GM12865 (cell line): ENCODE measurements at regions not wholly inside any gene's neighbourhood (a gene's known extent, or its start where the extent isn't known, plus 50 kb on each side); places are given as distances from the start of the nearest gene placed in this dataset.
"Not testable (repeated sequence)": the region's sequence is repeated elsewhere in the genome, so short reads cannot be mapped to it uniquely, and the experiment has no call there.

Source experiments
- DNase-seq: peaks from one replicate; pipeline ENCODE4 v3.0.0; 2010; ENCODE audit warnings: low read depth
- H3K4me3 ChIP-seq: 2 replicates; pipeline ENCODE4 v1.5.1; 2011; ENCODE audit warnings: mild to moderate bottlenecking, low read depth, low read length, control low read depth
- TF ChIP-seq, protein P1 (sequence below): IDR thresholded peaks from 2 replicates; pipeline ENCODE4 v1.5.1; 2011; ENCODE audit warnings: low read length, control low read depth, low read depth, inconsistent platforms; ENCODE audit not compliant: insufficient read depth; ENCODE audit errors: missing control alignments

DNA sequence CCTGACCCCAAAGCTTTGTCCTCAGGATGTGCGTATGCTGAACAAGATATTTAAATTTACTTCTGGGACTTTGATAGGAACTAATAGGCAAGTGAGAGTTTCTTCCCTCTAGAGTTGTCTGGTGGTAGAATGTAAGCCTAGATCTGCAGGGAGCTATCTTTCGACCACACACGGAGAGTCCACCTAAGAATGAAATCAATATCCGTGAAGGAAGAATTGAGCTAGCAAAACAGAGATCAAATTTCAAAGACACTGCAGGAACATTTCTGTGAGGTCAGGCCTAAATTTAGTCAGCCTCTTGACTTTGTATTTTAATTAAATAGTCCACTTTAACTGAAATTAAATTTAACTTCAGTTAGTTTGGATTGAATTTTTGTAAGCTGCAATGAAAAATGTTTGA, 871.3 kb downstream of the RAB28 start:
- TF ChIP-seq, protein P1, sequence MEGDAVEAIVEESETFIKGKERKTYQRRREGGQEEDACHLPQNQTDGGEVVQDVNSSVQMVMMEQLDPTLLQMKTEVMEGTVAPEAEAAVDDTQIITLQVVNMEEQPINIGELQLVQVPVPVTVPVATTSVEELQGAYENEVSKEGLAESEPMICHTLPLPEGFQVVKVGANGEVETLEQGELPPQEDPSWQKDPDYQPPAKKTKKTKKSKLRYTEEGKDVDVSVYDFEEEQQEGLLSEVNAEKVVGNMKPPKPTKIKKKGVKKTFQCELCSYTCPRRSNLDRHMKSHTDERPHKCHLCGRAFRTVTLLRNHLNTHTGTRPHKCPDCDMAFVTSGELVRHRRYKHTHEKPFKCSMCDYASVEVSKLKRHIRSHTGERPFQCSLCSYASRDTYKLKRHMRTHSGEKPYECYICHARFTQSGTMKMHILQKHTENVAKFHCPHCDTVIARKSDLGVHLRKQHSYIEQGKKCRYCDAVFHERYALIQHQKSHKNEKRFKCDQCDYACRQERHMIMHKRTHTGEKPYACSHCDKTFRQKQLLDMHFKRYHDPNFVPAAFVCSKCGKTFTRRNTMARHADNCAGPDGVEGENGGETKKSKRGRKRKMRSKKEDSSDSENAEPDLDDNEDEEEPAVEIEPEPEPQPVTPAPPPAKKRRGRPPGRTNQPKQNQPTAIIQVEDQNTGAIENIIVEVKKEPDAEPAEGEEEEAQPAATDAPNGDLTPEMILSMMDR, result no peak
- DNase-seq, result no peak
- no peak overlapping the region for H3K4me3 ChIP-seq

DNA sequence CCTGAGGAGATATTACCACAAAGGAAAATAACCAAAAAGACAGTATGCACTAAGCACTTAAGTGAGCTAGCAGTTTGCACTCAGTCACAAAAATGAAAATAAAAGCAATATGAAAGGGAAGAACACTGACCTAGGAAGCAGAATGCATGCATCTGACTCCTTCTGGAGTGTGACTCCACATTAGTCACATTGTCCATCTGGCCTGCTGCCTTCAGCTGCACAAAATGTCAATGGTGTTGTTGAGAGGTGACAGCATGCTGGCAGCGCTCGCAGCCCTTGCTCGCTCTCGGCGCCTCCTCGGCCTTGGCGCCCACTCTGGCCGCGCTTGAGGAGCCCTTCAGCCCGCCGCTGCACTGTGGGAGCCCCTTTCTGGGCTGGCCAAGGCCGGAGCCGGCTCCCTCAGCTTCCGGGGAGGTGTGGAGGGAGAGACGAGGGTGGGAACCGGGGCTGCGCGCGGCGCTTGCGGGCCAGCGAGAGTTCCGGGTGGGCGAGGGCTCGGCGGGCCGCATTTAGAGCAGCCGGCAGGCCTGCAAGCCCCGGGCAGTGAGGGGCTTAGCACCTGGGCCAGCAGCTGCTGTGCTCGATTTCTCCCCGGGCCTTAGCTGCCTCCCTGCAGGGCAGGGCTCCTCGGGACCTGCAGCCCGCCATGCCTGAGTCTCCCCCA, 874.8 kb downstream of the RAB28 start:
- not testable (repeated sequence) for H3K4me3 ChIP-seq, DNase-seq

DNA sequence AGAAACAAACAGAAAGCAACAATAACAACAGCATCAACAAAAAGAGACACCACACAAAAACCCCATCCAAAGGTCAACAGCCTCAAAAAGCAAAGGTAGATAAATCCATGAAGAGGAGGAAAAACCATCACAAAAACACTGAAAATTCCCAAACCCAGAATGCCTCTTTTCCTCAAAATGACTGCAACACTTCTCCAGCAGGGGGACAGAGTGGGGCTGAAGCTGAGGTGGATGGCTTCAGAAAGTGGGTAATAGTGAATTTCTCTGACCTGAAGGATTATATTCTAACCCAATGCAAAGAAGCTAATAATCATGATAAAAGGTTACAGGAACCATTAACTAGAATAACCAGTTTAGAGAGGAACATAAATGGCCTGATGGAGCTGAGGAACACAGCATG, 888.2 kb downstream of the RAB28 start:
- TF ChIP-seq, protein P1, result no peak
- no peak overlapping the region for H3K4me3 ChIP-seq
- DNase-seq, result no peak

DNA sequence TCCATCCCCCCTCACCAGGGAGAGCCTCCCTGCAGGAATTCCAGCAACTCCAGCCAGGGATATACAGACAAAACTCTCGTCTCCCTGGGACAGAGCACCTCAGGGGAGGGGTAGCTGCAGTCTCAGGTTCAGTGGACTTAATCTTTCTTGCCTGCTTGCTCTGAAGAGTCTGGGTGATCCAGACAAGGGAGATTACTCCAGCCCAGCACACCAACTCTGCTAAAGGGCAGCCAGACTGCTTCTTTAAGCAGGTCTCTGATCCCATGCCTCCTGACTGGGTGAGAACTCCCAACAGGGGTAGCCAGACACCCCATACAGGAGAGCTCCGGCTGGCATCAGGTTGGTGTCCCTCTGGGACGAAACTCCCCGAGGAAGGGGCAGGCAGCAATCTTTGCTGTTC, 888.7 kb downstream of the RAB28 start:
- no peak overlapping the region for H3K4me3 ChIP-seq
- DNase-seq, result no peak
- TF ChIP-seq, protein P1, result no peak

DNA sequence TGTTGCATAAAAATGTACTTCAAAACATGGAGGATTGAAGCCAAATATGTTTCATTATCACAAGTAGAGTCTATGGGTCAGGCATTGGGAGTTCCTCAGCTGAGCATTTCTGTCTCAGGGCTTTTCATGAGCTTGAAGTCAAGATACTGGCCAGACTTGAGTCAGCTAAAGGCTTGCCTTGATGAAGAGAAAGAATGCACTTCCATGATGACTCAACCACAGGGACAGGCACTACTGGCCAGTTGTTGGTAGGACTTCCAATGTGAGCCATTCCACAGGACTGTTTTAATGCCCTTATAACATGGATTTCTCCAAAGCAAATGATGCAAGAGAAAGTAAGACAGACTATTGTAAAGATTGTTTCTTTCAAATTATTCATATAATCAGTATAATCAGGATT, 895.6 kb downstream of the RAB28 start:
- no peak overlapping the region for H3K4me3 ChIP-seq
- TF ChIP-seq, protein P1, result no peak
- DNase-seq, result no peak

DNA sequence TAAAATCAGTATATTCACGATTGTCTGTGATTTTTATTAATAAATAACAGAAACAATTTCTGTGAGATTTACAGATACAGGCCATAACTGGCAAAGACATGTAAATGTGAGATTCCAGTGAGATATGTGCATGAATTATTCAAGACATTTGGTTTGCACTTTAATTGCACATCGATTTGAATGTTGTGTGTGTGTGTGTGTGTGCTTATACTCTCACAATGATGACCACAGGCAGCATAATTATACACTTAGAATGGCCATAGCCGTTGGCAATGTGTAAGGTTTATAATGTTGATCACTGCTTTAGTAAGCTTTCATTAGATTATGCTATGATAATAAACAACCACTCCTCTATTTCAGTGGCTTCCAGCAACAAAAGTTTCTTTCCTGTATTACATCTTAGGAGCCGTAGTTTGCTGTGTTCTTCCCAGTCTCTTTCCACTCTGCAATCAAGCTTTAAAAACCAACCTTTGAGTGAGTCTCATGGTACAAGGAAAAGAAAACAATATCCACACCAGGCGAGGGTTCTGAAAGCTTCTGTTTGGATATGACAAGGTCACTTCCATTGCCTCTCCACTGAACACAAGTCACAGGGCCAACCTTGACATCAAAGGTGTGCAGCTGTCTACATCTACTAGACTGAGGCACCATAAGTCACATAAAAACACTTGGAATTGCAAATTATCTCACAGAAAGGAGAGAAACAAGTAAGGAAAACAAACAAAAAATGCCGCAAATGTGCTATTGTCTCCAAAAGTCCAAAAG, 897.7 kb downstream of the RAB28 start:
- DNase-seq, result no peak
- TF ChIP-seq, protein P1, result no peak

DNA sequence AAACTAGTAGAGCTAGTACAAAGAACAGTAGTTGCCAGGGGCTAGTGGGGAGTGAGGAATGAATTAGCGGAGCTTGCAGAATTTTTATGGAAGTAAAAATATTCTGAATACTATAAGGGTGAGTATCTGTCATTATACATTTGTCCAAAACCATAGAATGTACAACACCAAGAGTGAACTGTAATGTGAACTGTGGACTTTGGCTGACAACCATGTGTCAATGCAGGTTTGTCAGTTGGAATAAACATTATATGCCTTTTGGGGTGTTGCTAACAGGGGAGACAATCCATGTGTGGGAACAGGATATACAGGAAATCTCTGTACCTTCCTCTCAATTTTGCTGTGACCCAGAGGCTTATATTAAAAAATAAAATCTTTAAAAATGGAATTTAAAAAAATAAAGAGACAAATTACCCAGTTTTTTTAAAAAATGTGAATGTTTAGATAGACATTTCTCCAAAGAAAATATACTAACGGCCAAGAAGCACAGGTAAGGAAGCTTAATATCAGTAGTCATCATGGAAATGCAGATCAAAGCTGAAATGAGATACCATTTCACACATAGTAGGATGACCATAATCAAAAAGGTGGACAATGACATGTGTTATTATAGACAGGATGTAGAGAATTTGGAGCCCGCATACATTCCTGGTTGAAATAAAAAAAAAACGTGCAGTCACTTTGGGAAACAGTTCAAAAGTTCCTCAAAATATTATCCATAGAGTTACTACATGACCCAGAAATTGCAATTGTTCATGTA, 899.8 kb downstream of the RAB28 start:
- DNase-seq, result no peak
- TF ChIP-seq, protein P1, result no peak

More for the DNA sequence above, 897.7 kb downstream of the RAB28 start:
- H3K4me3 ChIP-seq, result no peak overlapping the region

More for the DNA sequence above, 899.8 kb downstream of the RAB28 start:
- no peak overlapping the region for H3K4me3 ChIP-seq
